ENCODE measurements at regions not wholly inside any gene's neighbourhood (a gene's known extent, or its start where the extent isn't known, plus 50 kb on each side); places are given as distances from the start of the nearest gene placed in this dataset.
"Not testable (repeated sequence)": the region's sequence is repeated elsewhere in the genome, so short reads cannot be mapped to it uniquely, and the experiment has no call there.

GRCh38 chr5:162603443-162604070 is 536.0 kb downstream of the GABRG2 start:
- Mint-ChIP-seq H3K36me3 (no peaks in the 10 kb centered on the region), H3K4me3 (no peak overlapping the region), H3K27ac (no peak overlapping the region), H3K27me3 (no peaks in the 10 kb centered on the region), H3K4me1 (ENCODE audit: low read depth) (no peaks in the 10 kb centered on the region), H3K9me3 (peaks cover 10% of the 10 kb centered on the region)
- DNase-seq: no peak
- ChIA-PET POLR2A (no interaction called here), CTCF (no interaction called here)
- intact Hi-C loops (cut with micrococcal nuclease): no loop called here

DNA sequence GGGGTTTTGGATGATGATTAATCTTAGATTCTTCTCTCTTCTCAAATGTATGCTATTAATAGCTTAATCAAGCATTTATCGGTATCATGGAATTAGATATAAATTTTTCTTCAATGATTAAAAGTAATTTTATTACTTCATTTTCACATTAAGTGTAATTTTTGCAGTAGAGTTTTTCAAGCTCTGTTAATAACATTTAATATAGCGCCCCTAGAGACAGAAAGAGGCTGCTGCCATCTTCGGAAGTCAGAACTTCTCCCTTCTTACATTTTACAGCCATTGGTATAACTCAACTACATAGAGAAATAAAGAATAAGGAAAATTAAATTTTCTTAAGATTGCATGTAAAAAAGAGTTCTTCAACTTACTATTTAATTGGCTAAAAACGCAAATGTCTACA is 540.3 kb downstream of the GABRG2 start:
- no peak overlapping the region for H3K4me3 Mint-ChIP-seq
- DNase-seq: no peak
- intact Hi-C loops (cut with micrococcal nuclease): no loop called here
- H3K36me3 Mint-ChIP-seq: no peaks in the 10 kb centered on the region
- H3K4me1 Mint-ChIP-seq (ENCODE audit: low read depth): no peaks in the 10 kb centered on the region
- POLR2A ChIA-PET: no interaction called here
- H3K27me3 Mint-ChIP-seq: no peaks in the 10 kb centered on the region
- H3K27ac Mint-ChIP-seq: no peak overlapping the region
- peaks cover 2% of the 10 kb centered on the region for H3K9me3 Mint-ChIP-seq
- CTCF ChIA-PET: no interaction called here

DNA sequence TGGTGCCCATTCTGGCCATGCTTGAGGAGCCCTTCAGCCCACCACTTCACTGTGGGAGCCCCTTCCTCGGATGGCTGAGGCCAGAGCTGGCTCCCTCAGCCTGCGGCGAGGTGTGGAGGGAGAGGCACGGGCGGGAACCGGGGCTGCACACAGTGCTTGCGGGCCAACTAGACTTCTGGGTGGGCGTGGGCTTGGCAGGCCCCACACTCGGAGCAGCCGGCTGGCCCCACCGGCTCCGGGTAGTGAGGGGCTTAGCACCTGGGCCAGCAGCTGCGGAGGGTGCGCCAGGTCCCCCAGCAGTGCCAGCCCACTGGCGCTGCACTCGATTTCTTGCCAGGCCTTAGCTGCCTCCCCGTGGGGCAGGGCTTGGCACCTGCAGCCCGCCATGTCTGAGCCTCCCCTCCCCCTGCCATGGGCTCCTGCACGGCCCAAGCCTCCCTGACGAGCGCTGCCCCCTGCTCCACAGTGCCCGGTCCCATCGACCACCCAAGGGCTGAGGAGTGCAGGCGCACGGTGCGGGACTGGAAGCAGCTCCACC is 554.2 kb downstream of the GABRG2 start:
- H3K36me3 Mint-ChIP-seq; H3K4me3 Mint-ChIP-seq; POLR2A ChIA-PET; DNase-seq; H3K27ac Mint-ChIP-seq; H3K4me1 Mint-ChIP-seq (ENCODE audit: low read depth); intact Hi-C loops (cut with micrococcal nuclease); H3K27me3 Mint-ChIP-seq; CTCF ChIA-PET: not testable (repeated sequence)
- H3K9me3 Mint-ChIP-seq: peaks cover 25% of the 10 kb centered on the region

DNA sequence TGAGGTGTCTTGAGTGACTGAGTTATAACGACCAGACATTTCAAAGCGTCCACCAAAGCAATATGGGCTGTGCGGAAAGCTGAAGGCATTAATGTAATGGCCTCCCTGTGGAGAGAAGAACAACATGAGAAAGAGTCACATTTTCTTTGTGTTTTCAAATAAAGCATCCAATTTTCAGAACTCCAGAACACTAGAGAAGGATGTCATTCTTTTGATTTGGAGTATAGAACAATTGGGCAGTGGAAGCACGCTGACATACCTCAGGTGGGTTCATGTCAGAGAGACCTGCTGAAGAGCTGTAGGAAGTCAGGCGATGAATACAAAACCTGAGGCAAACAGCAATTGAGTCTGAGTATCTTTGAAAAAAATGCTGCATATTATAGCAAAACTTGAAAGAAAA is 556.5 kb downstream of the GABRG2 start:
- ChIA-PET CTCF (no interaction called here), POLR2A (no interaction called here)
- Mint-ChIP-seq H3K4me1 (ENCODE audit: low read depth) (no peaks in the 10 kb centered on the region), H3K27me3 (no peaks in the 10 kb centered on the region), H3K27ac (no peak overlapping the region), H3K9me3 (peaks cover 41% of the 10 kb centered on the region), H3K4me3 (no peak overlapping the region), H3K36me3 (no peaks in the 10 kb centered on the region)
- intact Hi-C loops (cut with micrococcal nuclease): no loop called here
- DNase-seq: no peak

GRCh38 chr5:162637481-162637880 is 569.9 kb downstream of the GABRG2 start:
- H3K36me3 Mint-ChIP-seq: no peaks in the 10 kb centered on the region
- no peaks in the 10 kb centered on the region for H3K27me3 Mint-ChIP-seq
- no peaks in the 10 kb centered on the region for H3K4me1 Mint-ChIP-seq (ENCODE audit: low read depth)
- no peak overlapping the region for H3K4me3 Mint-ChIP-seq
- ChIA-PET CTCF (no interaction called here), POLR2A (no interaction called here)
- no peak for DNase-seq
- H3K27ac Mint-ChIP-seq: no peak overlapping the region
- H3K9me3 Mint-ChIP-seq: peaks cover 30% of the 10 kb centered on the region
- intact Hi-C loops (cut with micrococcal nuclease): no loop called here

GRCh38 chr5:162638849-162639248 is 571.3 kb downstream of the GABRG2 start:
- ChIA-PET POLR2A (no interaction called here), CTCF (no interaction called here)

GRCh38 chr5:162641142-162641813 is 573.7 kb downstream of the GABRG2 start:
- H3K4me1 Mint-ChIP-seq (ENCODE audit: low read depth): no peaks in the 10 kb centered on the region
- H3K4me3 Mint-ChIP-seq: no peak overlapping the region
- CTCF ChIA-PET: no interaction called here
- no peak for DNase-seq
- no peaks in the 10 kb centered on the region for H3K27me3 Mint-ChIP-seq
- no peak overlapping the region for H3K27ac Mint-ChIP-seq
- POLR2A ChIA-PET: no interaction called here
- H3K36me3 Mint-ChIP-seq: no peaks in the 10 kb centered on the region
- peaks cover 12% of the 10 kb centered on the region for H3K9me3 Mint-ChIP-seq
- intact Hi-C loops (cut with micrococcal nuclease): no loop called here

More at GRCh38 chr5:162638849-162639248, 571.3 kb downstream of the GABRG2 start:
- intact Hi-C loops (cut with micrococcal nuclease): no loop called here
- H3K4me3 Mint-ChIP-seq: no peak overlapping the region
- no peak for DNase-seq
- H3K9me3 Mint-ChIP-seq: peaks cover 21% of the 10 kb centered on the region
- no peaks in the 10 kb centered on the region for H3K4me1 Mint-ChIP-seq (ENCODE audit: low read depth)
- no peaks in the 10 kb centered on the region for H3K36me3 Mint-ChIP-seq
- H3K27me3 Mint-ChIP-seq: no peaks in the 10 kb centered on the region
- no peak overlapping the region for H3K27ac Mint-ChIP-seq

DNA sequence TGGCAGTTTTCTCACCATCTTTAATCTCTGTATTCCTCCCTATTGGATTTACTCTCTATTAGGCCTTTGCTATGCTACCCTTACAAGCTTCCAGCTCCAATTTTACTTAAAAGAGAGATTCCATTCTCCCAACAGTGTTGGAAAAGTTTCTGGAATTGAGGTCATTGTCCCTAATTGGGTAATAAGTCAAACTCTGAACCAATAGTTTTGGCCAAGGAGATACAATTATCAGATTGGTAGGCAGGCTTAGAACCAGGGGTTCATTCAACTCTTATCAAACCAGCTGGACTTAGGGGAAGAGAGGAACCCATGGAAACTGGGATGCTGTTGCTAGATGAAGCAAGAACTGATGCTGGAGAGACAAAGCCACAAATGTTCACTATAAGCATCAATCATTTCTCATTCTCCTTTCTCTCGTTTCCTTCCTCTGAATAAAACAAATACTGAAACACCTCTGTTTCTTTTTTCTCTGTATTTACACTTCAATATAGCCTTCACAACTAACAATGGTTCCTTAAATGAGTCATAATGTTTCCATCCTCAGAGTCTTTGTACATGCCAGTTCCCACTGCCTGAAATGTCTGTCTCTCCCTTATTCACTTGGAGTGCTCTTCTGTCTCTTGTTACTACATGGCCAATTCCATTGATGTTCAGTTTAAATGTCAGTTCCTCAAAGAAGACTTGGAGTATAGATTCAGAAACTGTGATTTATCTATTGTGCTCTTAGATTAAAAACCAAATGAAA is 587.3 kb downstream of the GABRG2 start:
- intact Hi-C loops (cut with micrococcal nuclease): no loop called here
- Mint-ChIP-seq H3K27me3 (no peaks in the 10 kb centered on the region), H3K4me3 (no peak overlapping the region), H3K36me3 (no peaks in the 10 kb centered on the region), H3K4me1 (ENCODE audit: low read depth) (no peaks in the 10 kb centered on the region), H3K9me3 (peaks cover 26% of the 10 kb centered on the region), H3K27ac (no peak overlapping the region)
- POLR2A ChIA-PET: no interaction called here
- CTCF ChIA-PET: no interaction called here
- no peak for DNase-seq

DNA sequence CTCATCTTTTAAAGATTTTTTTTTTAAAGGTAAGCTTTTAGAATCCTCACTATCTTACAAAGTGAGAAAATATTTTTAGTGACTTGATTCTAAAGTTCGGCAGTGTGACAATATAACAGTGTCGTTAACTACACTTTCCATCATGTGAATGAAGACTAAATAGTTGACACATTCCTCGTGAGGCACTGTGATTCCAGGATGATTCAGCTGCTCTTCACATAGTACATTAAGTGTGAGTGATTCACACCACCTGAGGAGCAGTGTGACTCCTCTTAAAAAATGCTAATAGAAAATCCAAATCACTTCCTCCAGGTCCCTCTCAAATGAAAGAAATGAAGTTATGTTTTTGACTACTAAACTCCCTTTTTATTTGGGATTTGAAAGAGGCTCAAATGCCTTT is 589.5 kb downstream of the GABRG2 start:
- no peak overlapping the region for H3K27ac Mint-ChIP-seq
- H3K27me3 Mint-ChIP-seq: no peaks in the 10 kb centered on the region
- H3K9me3 Mint-ChIP-seq: peaks cover 8% of the 10 kb centered on the region
- H3K36me3 Mint-ChIP-seq: no peaks in the 10 kb centered on the region
- no peaks in the 10 kb centered on the region for H3K4me1 Mint-ChIP-seq (ENCODE audit: low read depth)
- DNase-seq: no peak
- CTCF ChIA-PET: no interaction called here
- POLR2A ChIA-PET: no interaction called here
- no peak overlapping the region for H3K4me3 Mint-ChIP-seq
- intact Hi-C loops (cut with micrococcal nuclease): no loop called here

DNA sequence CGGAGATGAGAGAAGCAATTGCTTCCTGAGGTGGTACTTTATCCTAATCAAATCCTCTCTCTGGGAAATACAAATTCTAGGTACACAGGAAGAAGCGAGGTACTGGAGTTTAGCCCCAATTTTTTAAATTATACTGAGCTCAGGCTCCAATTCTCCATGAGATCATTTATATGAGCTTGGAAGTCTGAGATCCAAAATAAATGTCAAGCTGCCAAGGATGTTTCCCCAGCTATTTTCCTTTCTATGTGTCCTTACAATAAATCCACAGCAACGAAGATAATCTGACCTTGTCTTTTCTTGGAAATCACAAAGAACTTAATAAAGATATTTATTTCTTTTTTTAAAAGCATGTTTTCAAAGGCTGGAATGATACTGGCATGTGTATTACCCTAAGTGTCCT is 597.3 kb downstream of the GABRG2 start:
- no peak for DNase-seq
- no peak overlapping the region for H3K4me3 Mint-ChIP-seq
- H3K36me3 Mint-ChIP-seq: no peaks in the 10 kb centered on the region
- no peaks in the 10 kb centered on the region for H3K4me1 Mint-ChIP-seq (ENCODE audit: low read depth)
- peaks cover 8% of the 10 kb centered on the region for H3K9me3 Mint-ChIP-seq
- intact Hi-C loops (cut with micrococcal nuclease): no loop called here
- POLR2A ChIA-PET: no interaction called here
- CTCF ChIA-PET: no interaction called here
- H3K27me3 Mint-ChIP-seq: no peaks in the 10 kb centered on the region
- no peak overlapping the region for H3K27ac Mint-ChIP-seq

- intact Hi-C loops (cut with micrococcal nuclease): no loop called here
- no peak for DNase-seq
- Mint-ChIP-seq H3K36me3 (no peaks in the 10 kb centered on the region), H3K4me1 (ENCODE audit: low read depth) (no peaks in the 10 kb centered on the region), H3K4me3 (no peak overlapping the region), H3K9me3 (peaks cover 2% of the 10 kb centered on the region), H3K27me3 (no peaks in the 10 kb centered on the region), H3K27ac (no peak overlapping the region)
- ChIA-PET POLR2A (no interaction called here), CTCF (no interaction called here)
Observed at GRCh38 chr5:162668926-162669325, 601.4 kb downstream of the GABRG2 start.

- H3K4me1 Mint-ChIP-seq (ENCODE audit: low read depth): no peaks in the 10 kb centered on the region
- H3K4me3 Mint-ChIP-seq: no peak overlapping the region
- no peak for DNase-seq
- no peaks in the 10 kb centered on the region for H3K27me3 Mint-ChIP-seq
- POLR2A ChIA-PET: no interaction called here
- CTCF ChIA-PET: no interaction called here
- no peaks in the 10 kb centered on the region for H3K36me3 Mint-ChIP-seq
- no peak overlapping the region for H3K27ac Mint-ChIP-seq
- intact Hi-C loops (cut with micrococcal nuclease): no loop called here
- no peaks in the 10 kb centered on the region for H3K9me3 Mint-ChIP-seq
Observed at GRCh38 chr5:162672061-162672460, 604.5 kb downstream of the GABRG2 start.

GRCh38 chr5:162683284-162683683 is 615.7 kb downstream of the GABRG2 start:
- Mint-ChIP-seq H3K27ac (no peak overlapping the region), H3K9me3 (peaks cover 13% of the 10 kb centered on the region), H3K4me1 (ENCODE audit: low read depth) (no peaks in the 10 kb centered on the region), H3K4me3 (no peak overlapping the region), H3K36me3 (no peaks in the 10 kb centered on the region), H3K27me3 (no peaks in the 10 kb centered on the region)
- CTCF ChIA-PET: no interaction called here
- DNase-seq: no peak
- intact Hi-C loops (cut with micrococcal nuclease): no loop called here
- POLR2A ChIA-PET: no interaction called here

All from activated CD4-positive, alpha-beta memory T cell treated with anti-CD3 and anti-CD28 coated beads for 36 hours (primary cell).